ENCODE measurements at regions not wholly inside any gene's neighbourhood (a gene's known extent, or its start where the extent isn't known, plus 50 kb on each side); places are given as distances from the start of the nearest gene placed in this dataset.
A peak's percentile ranks its signal among the peaks of the same experiment; 100 is the strongest.
"Not testable (repeated sequence)": the region's sequence is repeated elsewhere in the genome, so short reads cannot be mapped to it uniquely, and the experiment has no call there.

- not testable (repeated sequence) for H3K9me2 ChIP-seq (replicated peaks; ENCODE audit: low read depth, low read length); H2AFZ ChIP-seq (ENCODE audit: low read length); H4K20me1 ChIP-seq (ENCODE audit: insufficient read depth, low read length, poor library complexity, severe bottlenecking); H3K79me2 ChIP-seq (ENCODE audit: insufficient read depth, low read length); H3K36me3 ChIP-seq (ENCODE audit: insufficient read depth, low read length); H3K9ac ChIP-seq (ENCODE audit: low read depth, low read length, poor library complexity, severe bottlenecking); H3K27me3 ChIP-seq (ENCODE audit: insufficient read depth, low read length, poor library complexity, severe bottlenecking); H3K9me3 ChIP-seq (ENCODE audit: insufficient read depth, low read depth, low read length); H3F3A ChIP-seq (ENCODE audit: low read depth); H3K4me3 ChIP-seq (ENCODE audit: low read length, poor library complexity, severe bottlenecking)
- peaks cover 12% of the 10 kb centered on the region for H3K4me1 ChIP-seq (ENCODE audit: insufficient read depth, low read length, poor library complexity, severe bottlenecking)
- H3K4me2 ChIP-seq (ENCODE audit: low read depth, low read length, poor library complexity, severe bottlenecking), result peak overlapping the region; percentile 65
- TF ChIP-seq CTCF (conservative IDR thresholded peaks at IDR 0.05; ENCODE audit: low read length), result peak; percentile 32
Observed at GRCh38 chr1:857926-858648, 65.6 kb upstream of the SAMD11 start.

- H3K4me3 ChIP-seq (ENCODE audit: low read length, poor library complexity, severe bottlenecking); H3K36me3 ChIP-seq (ENCODE audit: insufficient read depth, low read length); H2AFZ ChIP-seq (ENCODE audit: low read length); H3K27me3 ChIP-seq (ENCODE audit: insufficient read depth, low read length, poor library complexity, severe bottlenecking); H4K20me1 ChIP-seq (ENCODE audit: insufficient read depth, low read length, poor library complexity, severe bottlenecking); H3K9me3 ChIP-seq (ENCODE audit: insufficient read depth, low read depth, low read length); H3F3A ChIP-seq (ENCODE audit: low read depth); H3K9ac ChIP-seq (ENCODE audit: low read depth, low read length, poor library complexity, severe bottlenecking); H3K79me2 ChIP-seq (ENCODE audit: insufficient read depth, low read length); H3K9me2 ChIP-seq (replicated peaks; ENCODE audit: low read depth, low read length): not testable (repeated sequence)
- peak overlapping the region; percentile 65 for H3K4me2 ChIP-seq (ENCODE audit: low read depth, low read length, poor library complexity, severe bottlenecking)
- peaks cover 12% of the 10 kb centered on the region for H3K4me1 ChIP-seq (ENCODE audit: insufficient read depth, low read length, poor library complexity, severe bottlenecking)
Observed at GRCh38 chr1:858649-859041, 65.1 kb upstream of the SAMD11 start.

- not testable (repeated sequence) for H3K4me3 ChIP-seq (ENCODE audit: low read length, poor library complexity, severe bottlenecking); H3K9me3 ChIP-seq (ENCODE audit: insufficient read depth, low read depth, low read length)
Observed at GRCh38 chr1:860941-861340, 62.8 kb upstream of the SAMD11 start.

GRCh38 chr1:861714-862113, 62.0 kb upstream of the SAMD11 start:
- Histone ChIP-seq H3K9ac (ENCODE audit: low read depth, low read length, poor library complexity, severe bottlenecking) (no peak overlapping the region), H4K20me1 (ENCODE audit: insufficient read depth, low read length, poor library complexity, severe bottlenecking) (no peaks in the 10 kb centered on the region), H3F3A (ENCODE audit: low read depth) (no peaks in the 10 kb centered on the region), H3K9me3 (ENCODE audit: insufficient read depth, low read depth, low read length) (no peaks in the 10 kb centered on the region), H2AFZ (ENCODE audit: low read length) (no peak overlapping the region), H3K4me1 (ENCODE audit: insufficient read depth, low read length, poor library complexity, severe bottlenecking) (peaks cover 8% of the 10 kb centered on the region), H3K4me3 (ENCODE audit: low read length, poor library complexity, severe bottlenecking) (no peak overlapping the region), H3K27me3 (ENCODE audit: insufficient read depth, low read length, poor library complexity, severe bottlenecking) (no peaks in the 10 kb centered on the region), H3K36me3 (ENCODE audit: insufficient read depth, low read length) (no peaks in the 10 kb centered on the region), H3K4me2 (ENCODE audit: low read depth, low read length, poor library complexity, severe bottlenecking) (no peak overlapping the region), H3K9me2 (replicated peaks; ENCODE audit: low read depth, low read length) (no peaks in the 10 kb centered on the region), H3K79me2 (ENCODE audit: insufficient read depth, low read length) (no peaks in the 10 kb centered on the region)
- no peak for TF ChIP-seq CTCF (conservative IDR thresholded peaks at IDR 0.05; ENCODE audit: low read length)
- no peak for TF ChIP-seq EZH2phosphoT487 (IDR thresholded peaks at IDR 0.05; ENCODE audit: borderline replicate concordance)

More at GRCh38 chr1:860941-861340, 62.8 kb upstream of the SAMD11 start:
- not testable (repeated sequence) for H3F3A ChIP-seq (ENCODE audit: low read depth); H3K9me2 ChIP-seq (replicated peaks; ENCODE audit: low read depth, low read length); H3K36me3 ChIP-seq (ENCODE audit: insufficient read depth, low read length); H3K79me2 ChIP-seq (ENCODE audit: insufficient read depth, low read length); H3K4me2 ChIP-seq (ENCODE audit: low read depth, low read length, poor library complexity, severe bottlenecking); H3K9ac ChIP-seq (ENCODE audit: low read depth, low read length, poor library complexity, severe bottlenecking); H4K20me1 ChIP-seq (ENCODE audit: insufficient read depth, low read length, poor library complexity, severe bottlenecking); H2AFZ ChIP-seq (ENCODE audit: low read length); H3K27me3 ChIP-seq (ENCODE audit: insufficient read depth, low read length, poor library complexity, severe bottlenecking)
- H3K4me1 ChIP-seq (ENCODE audit: insufficient read depth, low read length, poor library complexity, severe bottlenecking), result peaks cover 12% of the 10 kb centered on the region

GRCh38 chr1:862601-863000, 61.1 kb upstream of the SAMD11 start:
- H3K9me3 ChIP-seq (ENCODE audit: insufficient read depth, low read depth, low read length); H3K79me2 ChIP-seq (ENCODE audit: insufficient read depth, low read length); H4K20me1 ChIP-seq (ENCODE audit: insufficient read depth, low read length, poor library complexity, severe bottlenecking); H3K36me3 ChIP-seq (ENCODE audit: insufficient read depth, low read length); H3K9ac ChIP-seq (ENCODE audit: low read depth, low read length, poor library complexity, severe bottlenecking); H2AFZ ChIP-seq (ENCODE audit: low read length); H3K4me3 ChIP-seq (ENCODE audit: low read length, poor library complexity, severe bottlenecking); H3K27me3 ChIP-seq (ENCODE audit: insufficient read depth, low read length, poor library complexity, severe bottlenecking); H3K4me2 ChIP-seq (ENCODE audit: low read depth, low read length, poor library complexity, severe bottlenecking); H3F3A ChIP-seq (ENCODE audit: low read depth); H3K9me2 ChIP-seq (replicated peaks; ENCODE audit: low read depth, low read length); H3K4me1 ChIP-seq (ENCODE audit: insufficient read depth, low read length, poor library complexity, severe bottlenecking): not testable (repeated sequence)

- not testable (repeated sequence) for H3K27me3 ChIP-seq (ENCODE audit: insufficient read depth, low read length, poor library complexity, severe bottlenecking); H3K79me2 ChIP-seq (ENCODE audit: insufficient read depth, low read length); H3K9me2 ChIP-seq (replicated peaks; ENCODE audit: low read depth, low read length); H4K20me1 ChIP-seq (ENCODE audit: insufficient read depth, low read length, poor library complexity, severe bottlenecking); H3K4me2 ChIP-seq (ENCODE audit: low read depth, low read length, poor library complexity, severe bottlenecking); H3K9me3 ChIP-seq (ENCODE audit: insufficient read depth, low read depth, low read length); H3K36me3 ChIP-seq (ENCODE audit: insufficient read depth, low read length); H3K4me3 ChIP-seq (ENCODE audit: low read length, poor library complexity, severe bottlenecking); H3K4me1 ChIP-seq (ENCODE audit: insufficient read depth, low read length, poor library complexity, severe bottlenecking); H2AFZ ChIP-seq (ENCODE audit: low read length); H3F3A ChIP-seq (ENCODE audit: low read depth); H3K9ac ChIP-seq (ENCODE audit: low read depth, low read length, poor library complexity, severe bottlenecking)
Observed at GRCh38 chr1:865633-866032, 58.1 kb upstream of the SAMD11 start.

Data from Loucy (cell line).